Testis (tissue), 2 donors: ENCODE measurements at regions not wholly inside any gene's neighbourhood (a gene's known extent, or its start where the extent isn't known, plus 50 kb on each side); places are given as distances from the start of the nearest gene placed in this dataset.

Source experiments
- POLR2A ChIP-seq: fragments of 450-650 bp; IDR thresholded peaks from one replicate; pipeline ENCODE4 v1.6.1; 2017; ENCODE audit warnings: antibody characterized with exemption, mild to moderate bottlenecking, moderate library complexity
- TF ChIP-seq, protein P1 (sequence below), 3 experiments: fragments of 450-650 bp in 2 of 3; fragments of 200-600 bp in 1 of 3; sonication (generic) in 1 of 3; IDR thresholded peaks; one replicate each; pipeline ENCODE4 v1.5.1; 2016 to 2019; ENCODE audit warnings: antibody characterized with exemption in 3 of 3, mild to moderate bottlenecking in 2 of 3, moderate library complexity in 1 of 3

DNA sequence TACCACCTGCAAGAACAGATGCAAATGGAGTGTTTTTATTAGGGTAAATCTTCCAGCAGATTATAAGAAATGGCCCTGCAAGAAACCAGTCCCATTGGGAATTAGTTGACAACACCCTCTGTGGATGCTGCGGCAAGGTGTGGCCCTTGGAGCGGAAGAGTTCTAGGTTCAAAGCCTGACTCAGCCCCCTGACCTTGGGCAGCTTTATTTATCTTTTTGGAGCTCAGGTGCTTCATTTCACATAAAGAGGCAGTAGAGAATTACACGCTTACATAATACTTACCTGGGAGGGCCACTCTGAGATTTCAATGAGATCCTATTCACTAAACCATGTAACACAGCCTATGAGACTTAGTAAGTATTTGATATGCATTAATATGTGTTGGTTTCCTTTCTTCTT, 318.2 kb upstream of the SOX9 start:
- no peak for TF ChIP-seq POLR2A
- TF ChIP-seq, protein P1, sequence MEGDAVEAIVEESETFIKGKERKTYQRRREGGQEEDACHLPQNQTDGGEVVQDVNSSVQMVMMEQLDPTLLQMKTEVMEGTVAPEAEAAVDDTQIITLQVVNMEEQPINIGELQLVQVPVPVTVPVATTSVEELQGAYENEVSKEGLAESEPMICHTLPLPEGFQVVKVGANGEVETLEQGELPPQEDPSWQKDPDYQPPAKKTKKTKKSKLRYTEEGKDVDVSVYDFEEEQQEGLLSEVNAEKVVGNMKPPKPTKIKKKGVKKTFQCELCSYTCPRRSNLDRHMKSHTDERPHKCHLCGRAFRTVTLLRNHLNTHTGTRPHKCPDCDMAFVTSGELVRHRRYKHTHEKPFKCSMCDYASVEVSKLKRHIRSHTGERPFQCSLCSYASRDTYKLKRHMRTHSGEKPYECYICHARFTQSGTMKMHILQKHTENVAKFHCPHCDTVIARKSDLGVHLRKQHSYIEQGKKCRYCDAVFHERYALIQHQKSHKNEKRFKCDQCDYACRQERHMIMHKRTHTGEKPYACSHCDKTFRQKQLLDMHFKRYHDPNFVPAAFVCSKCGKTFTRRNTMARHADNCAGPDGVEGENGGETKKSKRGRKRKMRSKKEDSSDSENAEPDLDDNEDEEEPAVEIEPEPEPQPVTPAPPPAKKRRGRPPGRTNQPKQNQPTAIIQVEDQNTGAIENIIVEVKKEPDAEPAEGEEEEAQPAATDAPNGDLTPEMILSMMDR (IDR thresholded peaks at IDR 0.05) = no peak
